ENCODE measurements at regions not wholly inside any gene's neighbourhood (a gene's known extent, or its start where the extent isn't known, plus 50 kb on each side); places are given as distances from the start of the nearest gene placed in this dataset.

- Histone ChIP-seq H4K20me1 (replicated peaks; ENCODE audit: control insufficient read depth, insufficient read depth, low read length) (no peaks in the 10 kb centered on the region), H3K27me3 (ENCODE audit: control insufficient read depth in 2 of 2, insufficient read depth in 2 of 2, low read length in 2 of 2) (no peaks in the 10 kb centered on the region), H3K36me3 (ENCODE audit: control insufficient read depth, insufficient read depth, low read length) (no peaks in the 10 kb centered on the region), H3K4me2 (ENCODE audit: insufficient read depth, low read length) (no peak overlapping the region), H3K79me2 (ENCODE audit: control insufficient read depth, insufficient read depth, low read length) (no peaks in the 10 kb centered on the region), H3K27ac (ENCODE audit: extremely low read depth, low read depth, low read length) (no peak overlapping the region), H3K9me1 (ENCODE audit: control insufficient read depth, insufficient read depth, low read length) (no peaks in the 10 kb centered on the region), H3K4me1 (replicated peaks in 1 of 2; ENCODE audit: control insufficient read depth in 2 of 2, insufficient read depth in 2 of 2, low read length in 2 of 2) (no peaks in the 10 kb centered on the region), H3K9ac (ENCODE audit: insufficient read depth in 1 of 2, low read depth in 2 of 2, low read length in 2 of 2) (no peak overlapping the region), H3K9me3 (replicated peaks; ENCODE audit: control insufficient read depth, insufficient read depth, low read depth, low read length) (no peaks in the 10 kb centered on the region), H3K4me3 (no peak overlapping the region), H2AFZ (ENCODE audit: low read depth, low read length) (no peak overlapping the region)
- ATAC-seq (no peak), DNase-seq (ENCODE audit: extremely low read depth in 1 of 4, low spot score in 3 of 4) (no peak), FAIRE-seq (no peak)
- ChIA-PET POLR2A (no interaction called here), CTCF (ENCODE audit: low intra/inter-chr PET ratio) (no interaction called here)
- in situ Hi-C loops (cut with MboI): no loop called here
- BruUV-seq (replicated peaks): no TSS peak
- intact Hi-C loops (cut with micrococcal nuclease): no loop called here
- no peak for TF ChIP-seq HNRNPL (IDR thresholded peaks at IDR 0.05; ENCODE audit: low read depth, low read length)
- TF ChIP-seq, protein P1, sequence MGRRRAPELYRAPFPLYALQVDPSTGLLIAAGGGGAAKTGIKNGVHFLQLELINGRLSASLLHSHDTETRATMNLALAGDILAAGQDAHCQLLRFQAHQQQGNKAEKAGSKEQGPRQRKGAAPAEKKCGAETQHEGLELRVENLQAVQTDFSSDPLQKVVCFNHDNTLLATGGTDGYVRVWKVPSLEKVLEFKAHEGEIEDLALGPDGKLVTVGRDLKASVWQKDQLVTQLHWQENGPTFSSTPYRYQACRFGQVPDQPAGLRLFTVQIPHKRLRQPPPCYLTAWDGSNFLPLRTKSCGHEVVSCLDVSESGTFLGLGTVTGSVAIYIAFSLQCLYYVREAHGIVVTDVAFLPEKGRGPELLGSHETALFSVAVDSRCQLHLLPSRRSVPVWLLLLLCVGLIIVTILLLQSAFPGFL (CRISPR knock-in tag; IDR thresholded peaks at IDR 0.05): no peak
- TF ChIP-seq, protein P2, sequence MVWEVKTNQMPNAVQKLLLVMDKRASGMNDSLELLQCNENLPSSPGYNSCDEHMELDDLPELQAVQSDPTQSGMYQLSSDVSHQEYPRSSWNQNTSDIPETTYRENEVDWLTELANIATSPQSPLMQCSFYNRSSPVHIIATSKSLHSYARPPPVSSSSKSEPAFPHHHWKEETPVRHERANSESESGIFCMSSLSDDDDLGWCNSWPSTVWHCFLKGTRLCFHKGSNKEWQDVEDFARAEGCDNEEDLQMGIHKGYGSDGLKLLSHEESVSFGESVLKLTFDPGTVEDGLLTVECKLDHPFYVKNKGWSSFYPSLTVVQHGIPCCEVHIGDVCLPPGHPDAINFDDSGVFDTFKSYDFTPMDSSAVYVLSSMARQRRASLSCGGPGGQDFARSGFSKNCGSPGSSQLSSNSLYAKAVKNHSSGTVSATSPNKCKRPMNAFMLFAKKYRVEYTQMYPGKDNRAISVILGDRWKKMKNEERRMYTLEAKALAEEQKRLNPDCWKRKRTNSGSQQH (CRISPR knock-in tag; IDR thresholded peaks at IDR 0.05): no peak
- TF ChIP-seq, protein P3, sequence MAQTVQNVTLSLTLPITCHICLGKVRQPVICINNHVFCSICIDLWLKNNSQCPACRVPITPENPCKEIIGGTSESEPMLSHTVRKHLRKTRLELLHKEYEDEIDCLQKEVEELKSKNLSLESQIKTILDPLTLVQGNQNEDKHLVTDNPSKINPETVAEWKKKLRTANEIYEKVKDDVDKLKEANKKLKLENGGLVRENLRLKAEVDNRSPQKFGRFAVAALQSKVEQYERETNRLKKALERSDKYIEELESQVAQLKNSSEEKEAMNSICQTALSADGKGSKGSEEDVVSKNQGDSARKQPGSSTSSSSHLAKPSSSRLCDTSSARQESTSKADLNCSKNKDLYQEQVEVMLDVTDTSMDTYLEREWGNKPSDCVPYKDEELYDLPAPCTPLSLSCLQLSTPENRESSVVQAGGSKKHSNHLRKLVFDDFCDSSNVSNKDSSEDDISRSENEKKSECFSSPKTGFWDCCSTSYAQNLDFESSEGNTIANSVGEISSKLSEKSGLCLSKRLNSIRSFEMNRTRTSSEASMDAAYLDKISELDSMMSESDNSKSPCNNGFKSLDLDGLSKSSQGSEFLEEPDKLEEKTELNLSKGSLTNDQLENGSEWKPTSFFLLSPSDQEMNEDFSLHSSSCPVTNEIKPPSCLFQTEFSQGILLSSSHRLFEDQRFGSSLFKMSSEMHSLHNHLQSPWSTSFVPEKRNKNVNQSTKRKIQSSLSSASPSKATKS (CRISPR knock-in tag; IDR thresholded peaks at IDR 0.05): no peak
- no peak for TF ChIP-seq E2F3 (CRISPR knock-in tag; IDR thresholded peaks at IDR 0.05)
- TF ChIP-seq XRCC4 (IDR thresholded peaks at IDR 0.05; ENCODE audit: extremely low read depth, insufficient read depth, insufficient read length): no peak
- no peak for TF ChIP-seq SMARCC2 (IDR thresholded peaks at IDR 0.05; ENCODE audit: low read depth)
- TF ChIP-seq ZNF699 (CRISPR knock-in tag; IDR thresholded peaks at IDR 0.05; ENCODE audit: insufficient replicate concordance): no peak
- TF ChIP-seq ZBTB1 (CRISPR knock-in tag; IDR thresholded peaks at IDR 0.05; ENCODE audit: borderline replicate concordance, low read depth): no peak
- TF ChIP-seq UBTF (IDR thresholded peaks at IDR 0.05; ENCODE audit: borderline replicate concordance in 1 of 2, low read depth in 2 of 2, low read length in 2 of 2): no peak
- no peak for TF ChIP-seq ZBTB8A (IDR thresholded peaks at IDR 0.05; ENCODE audit: partially characterized antibody)
- TF ChIP-seq CTCF (IDR thresholded peaks at IDR 0.05 in 2 of 3, conservative IDR thresholded peaks at IDR 0.05 in 1 of 3; ENCODE audit: insufficient read depth in 2 of 3, low read depth in 1 of 3, low read length in 3 of 3): no peak
- no peak for TF ChIP-seq GABPB2 (CRISPR knock-in tag; conservative IDR thresholded peaks at IDR 0.05)
- no peak for TF ChIP-seq EP400 (IDR thresholded peaks at IDR 0.05)
- no peak for TF ChIP-seq GATAD2A (IDR thresholded peaks at IDR 0.05)
Observed at GRCh38 chr12:114592946-114593345, 91.0 kb downstream of the TBX3 start.

Data from K562 (cell line).